Spinal cord (tissue), 9 donors: ENCODE measurements at regions not wholly inside any gene's neighbourhood (a gene's known extent, or its start where the extent isn't known, plus 50 kb on each side); places are given as distances from the start of the nearest gene placed in this dataset.

Experiments used
- DNase-seq, 6 donors: peaks; one replicate each; pipeline versions ENCODE4 v3.0.0 to v3.0.0-alpha.2; 2013 to 2015; ENCODE audit warnings: low spot score in 6 of 6, low read depth in 4 of 6
- H3K27ac ChIP-seq: one replicate; pipeline ENCODE4 v1.5.1; 2013; ENCODE audit warnings: low read depth, low read length, control low read depth
- H3K27me3 ChIP-seq: one replicate; pipeline ENCODE4 v1.6.1; 2013; ENCODE audit warnings: low read length; ENCODE audit not compliant: control insufficient read depth, insufficient read depth
- H3K36me3 ChIP-seq: one replicate; pipeline ENCODE4 v1.6.1; 2013; ENCODE audit warnings: low read length; ENCODE audit not compliant: control insufficient read depth, insufficient read depth
- H3K4me1 ChIP-seq: one replicate; pipeline ENCODE4 v1.6.1; 2013; ENCODE audit warnings: low read length; ENCODE audit not compliant: control insufficient read depth, insufficient read depth
- H3K4me3 ChIP-seq: one replicate; pipeline ENCODE4 v1.5.1; 2013; ENCODE audit warnings: low read depth, low read length, control low read depth
- H3K9me3 ChIP-seq: one replicate; pipeline ENCODE4 v1.6.1; 2013; ENCODE audit warnings: low read length; ENCODE audit not compliant: control insufficient read depth, insufficient read depth
- WGBS: methylation state at CpG from one replicate; pipeline ENCODE4 v1.1.5; 2013; ENCODE audit warnings: missing lambda C conversion rate; ENCODE audit not compliant: insufficient coverage; 5-methylcytosine and 5-hydroxymethylcytosine counted together
- donor health status: healthy.

DNA sequence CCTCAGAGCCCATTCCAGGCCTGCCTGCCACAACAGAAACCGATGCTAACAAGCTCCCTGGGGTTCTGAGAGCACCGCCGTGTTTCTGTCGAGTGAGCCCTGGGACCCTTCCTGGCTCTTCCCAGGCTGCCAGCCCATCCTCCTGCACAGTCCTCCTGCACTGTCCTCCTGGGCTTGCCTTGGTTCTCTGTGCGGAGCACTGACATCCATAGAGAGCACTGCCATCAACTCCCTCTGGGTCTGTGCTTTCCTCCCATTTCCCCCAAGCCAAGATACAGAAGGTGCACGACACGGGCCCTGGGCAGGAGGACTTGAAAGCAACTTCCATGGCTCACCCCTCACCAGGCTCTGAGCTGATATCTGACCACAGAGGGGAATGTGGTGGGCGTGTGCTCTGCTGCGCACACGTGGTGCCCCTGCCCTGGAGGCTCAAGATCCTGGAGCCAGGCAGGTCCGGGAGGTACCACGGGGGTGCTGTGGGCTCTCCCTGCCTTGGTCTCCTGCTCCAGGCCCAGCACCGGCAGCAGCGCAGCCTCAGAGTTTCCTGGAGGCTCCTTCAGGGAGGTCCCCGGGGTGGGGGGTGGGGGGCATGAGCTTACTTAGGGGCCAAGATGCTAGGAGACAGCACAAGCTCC is 304.2 kb downstream of the BRD1 start:
- Histone ChIP-seq H3K4me1 (peaks cover 39% of the 10 kb centered on the region), H3K27me3 (peaks cover 2% of the 10 kb centered on the region)
- no peak for DNase-seq

DNA sequence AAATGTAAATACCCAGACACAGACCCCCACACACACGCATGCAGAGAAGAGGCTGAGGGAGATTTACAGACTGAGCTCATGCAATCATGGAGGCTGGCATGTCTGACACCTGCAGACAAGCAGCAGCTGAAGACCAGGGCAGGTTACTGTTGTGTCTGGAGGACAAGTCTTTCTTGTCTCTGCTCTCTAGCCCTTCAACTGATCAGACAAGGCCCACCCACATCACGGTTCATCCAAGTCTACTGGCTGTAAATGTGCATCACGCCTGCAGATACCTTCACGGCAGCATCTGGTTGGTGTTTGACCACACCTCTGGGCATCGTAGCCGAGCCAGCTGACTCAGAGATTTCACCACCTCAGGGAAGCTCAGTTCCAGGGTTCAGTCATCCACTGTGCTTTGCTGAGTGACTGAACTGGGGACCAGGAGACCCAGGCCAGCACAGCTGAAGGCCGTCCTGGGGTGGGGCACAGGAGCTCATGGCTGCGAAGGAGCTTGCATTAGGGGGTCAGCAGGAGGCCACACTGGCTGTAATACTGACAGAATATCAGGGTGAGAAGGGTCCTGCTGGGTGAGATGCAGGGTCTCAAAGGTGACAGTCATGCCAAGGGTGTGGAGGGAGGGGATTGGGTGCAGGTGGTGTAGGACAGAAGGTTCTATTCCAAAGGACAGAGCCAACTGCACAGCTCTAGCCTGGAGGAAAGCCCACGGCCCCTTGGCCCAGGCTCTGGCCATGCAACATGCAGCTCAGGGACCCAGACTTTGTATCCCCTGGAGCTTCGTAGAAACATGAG is 304.9 kb downstream of the BRD1 start:
- DNase-seq, result no peak
- Histone ChIP-seq H3K4me3 (no peak overlapping the region), H3K27ac (no peak overlapping the region), H3K27me3 (peaks cover 4% of the 10 kb centered on the region), H3K9me3 (no peaks in the 10 kb centered on the region), H3K36me3 (no peaks in the 10 kb centered on the region), H3K4me1 (peaks cover 45% of the 10 kb centered on the region)
- 97% methylated on average over 10 of the region's 10 CpGs for WGBS

More for the DNA sequence above, 304.2 kb downstream of the BRD1 start:
- Histone ChIP-seq H3K4me3 (no peak overlapping the region), H3K36me3 (no peaks in the 10 kb centered on the region), H3K9me3 (no peaks in the 10 kb centered on the region), H3K27ac (no peak overlapping the region)
- 81% methylated on average over 12 of the region's 15 CpGs for WGBS

DNA sequence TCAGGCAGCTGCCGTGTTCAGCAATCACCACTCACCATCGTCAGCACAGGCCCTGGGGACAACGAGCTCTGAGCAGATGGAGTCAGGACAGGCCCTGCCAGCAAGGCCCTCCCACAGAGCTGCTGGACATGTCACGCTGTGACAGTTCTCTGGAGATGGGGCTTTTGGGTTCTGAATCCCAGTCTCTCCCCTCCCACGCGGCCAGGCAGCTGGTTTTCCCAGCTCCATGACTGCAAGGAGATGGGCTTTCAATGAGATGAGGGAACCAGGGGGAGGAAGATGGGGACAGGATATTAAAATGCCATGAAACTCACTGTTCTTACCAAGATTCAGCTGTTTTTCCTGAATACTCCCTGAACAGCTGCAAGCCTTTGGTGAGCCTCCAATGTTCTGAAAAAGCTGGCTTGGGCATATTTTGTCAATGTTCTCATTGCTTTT is 305.9 kb downstream of the BRD1 start:
- WGBS, result 80% methylated on average over 4 of the region's 6 CpGs
- H3K27ac ChIP-seq, result no peak overlapping the region
- no peak for DNase-seq
- peaks cover 45% of the 10 kb centered on the region for H3K4me1 ChIP-seq
- H3K4me3 ChIP-seq, result no peak overlapping the region
- peaks cover 4% of the 10 kb centered on the region for H3K27me3 ChIP-seq
- H3K9me3 ChIP-seq, result no peaks in the 10 kb centered on the region
- no peaks in the 10 kb centered on the region for H3K36me3 ChIP-seq

DNA sequence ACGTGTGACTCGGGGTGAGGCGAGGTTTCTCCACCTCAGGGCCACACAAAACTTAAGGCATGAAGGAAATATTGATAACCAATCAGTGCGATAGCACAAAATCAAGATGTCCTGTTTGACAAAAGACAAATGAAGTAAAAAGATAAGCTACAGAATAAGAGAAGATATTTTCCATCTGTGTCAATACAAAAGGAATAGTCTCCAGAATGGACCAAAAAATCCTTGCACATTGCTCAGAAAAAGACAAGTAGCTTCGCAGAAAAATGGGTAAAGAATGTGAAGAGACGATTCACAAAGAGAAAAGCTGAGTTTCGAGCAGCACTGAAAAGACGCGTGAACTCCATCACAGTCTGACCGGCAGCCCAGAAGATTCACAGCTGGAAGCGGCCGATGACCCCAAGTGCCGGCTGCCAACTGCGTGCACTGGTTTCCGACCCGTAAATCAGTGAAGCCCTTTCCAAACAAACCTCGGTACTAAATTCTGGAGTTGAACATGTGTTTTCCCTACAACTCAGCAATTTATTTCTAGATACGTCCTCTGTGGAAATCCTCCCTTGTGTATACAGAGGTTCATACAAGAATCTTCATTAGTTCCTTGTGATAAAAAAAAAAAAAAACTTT is 308.4 kb downstream of the BRD1 start:
- no peaks in the 10 kb centered on the region for H3K9me3 ChIP-seq
- no peak for DNase-seq
- H3K4me3 ChIP-seq, result no peak overlapping the region
- whole genome bisulfite sequencing, result 48% methylated on average over 12 of the region's 18 CpGs
- peaks cover 4% of the 10 kb centered on the region for H3K27me3 ChIP-seq
- H3K4me1 ChIP-seq, result peaks cover 37% of the 10 kb centered on the region
- H3K36me3 ChIP-seq, result no peaks in the 10 kb centered on the region
- H3K27ac ChIP-seq, result no peak overlapping the region

DNA sequence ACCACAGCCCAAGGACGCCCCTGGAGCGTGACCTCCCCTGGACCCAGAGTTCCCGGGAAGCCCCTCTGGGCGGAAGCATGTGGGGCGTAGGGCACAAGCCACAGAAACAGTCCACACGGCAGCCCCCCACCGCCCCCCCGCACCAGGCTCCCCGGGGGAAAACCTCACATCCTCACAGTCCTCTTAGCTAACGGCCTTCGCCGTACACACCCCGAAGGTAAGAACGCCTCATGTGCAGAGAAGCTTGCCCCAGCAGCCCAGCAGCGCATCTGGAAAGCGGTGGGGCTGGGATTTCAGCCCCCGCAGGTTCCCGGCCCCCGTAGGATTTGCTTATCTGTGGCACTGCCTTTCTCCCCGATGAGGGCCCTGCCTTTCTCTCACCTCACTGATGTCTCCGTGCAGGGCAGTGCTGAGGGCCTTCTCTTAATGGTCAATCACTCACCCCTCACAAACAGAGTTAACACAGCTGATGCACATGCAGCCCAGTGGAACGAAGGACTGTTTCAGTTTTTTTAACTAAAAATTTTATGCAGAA is 309.2 kb downstream of the BRD1 start:
- H3K9me3 ChIP-seq, result no peaks in the 10 kb centered on the region
- peaks cover 36% of the 10 kb centered on the region for H3K4me1 ChIP-seq
- no peaks in the 10 kb centered on the region for H3K36me3 ChIP-seq
- no peak for DNase-seq
- no peak overlapping the region for H3K4me3 ChIP-seq
- WGBS, result 81% methylated on average over 20 of the region's 22 CpGs
- H3K27ac ChIP-seq, result no peak overlapping the region
- peaks cover 4% of the 10 kb centered on the region for H3K27me3 ChIP-seq

DNA sequence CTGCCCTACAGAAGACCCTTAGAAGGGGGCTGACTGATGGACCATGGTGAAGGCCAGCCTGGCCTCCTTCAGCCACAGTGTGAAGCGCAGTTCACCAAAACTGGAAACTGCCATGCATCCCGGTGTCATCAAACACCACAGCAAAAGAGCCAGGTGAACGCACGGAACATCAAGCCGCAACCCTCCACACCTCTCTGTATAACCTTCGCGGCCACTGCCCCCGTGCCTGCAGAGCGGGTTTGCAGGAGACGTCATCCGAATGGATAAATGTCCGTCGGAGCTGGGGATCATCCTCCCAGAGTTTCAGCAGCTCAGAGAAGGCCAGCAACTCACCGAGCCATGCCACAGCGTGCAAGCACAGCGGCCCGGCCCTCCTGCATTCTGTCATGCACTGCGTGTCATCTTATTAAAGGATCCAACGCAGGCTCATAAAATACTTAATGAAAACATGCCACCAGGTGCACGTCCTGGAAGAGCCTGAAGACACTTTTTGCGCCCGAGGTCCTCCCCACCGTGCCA is 309.9 kb downstream of the BRD1 start:
- Histone ChIP-seq H3K36me3 (no peaks in the 10 kb centered on the region), H3K4me1 (peaks cover 31% of the 10 kb centered on the region), H3K9me3 (no peaks in the 10 kb centered on the region), H3K27ac (no peak overlapping the region), H3K27me3 (peaks cover 4% of the 10 kb centered on the region), H3K4me3 (no peak overlapping the region)
- 82% methylated on average over 16 of the region's 23 CpGs for WGBS
- DNase-seq, result no peak

- H3K27ac ChIP-seq, result no peak overlapping the region
- no peak for DNase-seq
- H3K4me3 ChIP-seq, result no peak overlapping the region
- H3K4me1 ChIP-seq, result peaks cover 31% of the 10 kb centered on the region
- 95% methylated on average over 16 of the region's 16 CpGs for WGBS
- H3K36me3 ChIP-seq, result no peaks in the 10 kb centered on the region
- no peaks in the 10 kb centered on the region for H3K9me3 ChIP-seq
- peaks cover 4% of the 10 kb centered on the region for H3K27me3 ChIP-seq
Observed at GRCh38 chr22:49517211-49517610, 310.5 kb downstream of the BRD1 start.

- H3K9me3 ChIP-seq, result peaks cover 7% of the 10 kb centered on the region
- peaks cover 24% of the 10 kb centered on the region for H3K4me1 ChIP-seq
- peak in 1 of 6 donors; percentile 43 for DNase-seq
- 92% methylated on average over 10 of the region's 11 CpGs for WGBS
- H3K27ac ChIP-seq, result no peak overlapping the region
- H3K36me3 ChIP-seq, result no peaks in the 10 kb centered on the region
- H3K4me3 ChIP-seq, result no peak overlapping the region
- H3K27me3 ChIP-seq, result peaks cover 4% of the 10 kb centered on the region
Observed at GRCh38 chr22:49515475-49515874, 312.2 kb downstream of the BRD1 start.

DNA sequence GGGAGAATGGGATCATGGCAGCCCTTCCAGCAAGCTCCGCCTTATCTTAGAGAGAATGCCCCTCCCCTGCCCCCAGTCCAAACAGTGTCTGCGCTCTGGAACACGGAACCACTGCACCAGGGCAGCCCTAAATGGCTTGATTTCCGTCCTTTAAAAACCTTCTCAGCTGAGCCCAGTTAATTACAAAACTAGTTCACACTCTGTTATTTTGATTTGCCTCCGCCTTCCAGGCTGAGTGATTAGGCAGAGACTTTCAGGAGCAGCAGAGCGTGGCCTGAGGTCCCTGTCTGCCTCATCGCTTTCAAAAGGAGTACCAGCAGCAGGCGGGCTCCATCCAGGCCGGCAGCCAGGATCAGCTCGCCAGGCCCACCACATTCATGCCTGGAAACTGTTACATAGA is 313.0 kb downstream of the BRD1 start:
- H3K4me1 ChIP-seq, result peaks cover 24% of the 10 kb centered on the region
- WGBS, result 32% methylated on average over 7 of the region's 10 CpGs
- no peak overlapping the region for H3K27ac ChIP-seq
- peaks cover 4% of the 10 kb centered on the region for H3K27me3 ChIP-seq
- no peaks in the 10 kb centered on the region for H3K36me3 ChIP-seq
- peaks cover 7% of the 10 kb centered on the region for H3K9me3 ChIP-seq
- peak in 2 of 6 donors; percentile 84 to 87 for DNase-seq
- H3K4me3 ChIP-seq, result no peak overlapping the region
